WERI-Rb-1 (cell line): ENCODE measurements at regions not wholly inside any gene's neighbourhood (a gene's known extent, or its start where the extent isn't known, plus 50 kb on each side); places are given as distances from the start of the nearest gene placed in this dataset.
A peak's percentile ranks its signal among the peaks of the same experiment; 100 is the strongest.

Source experiments
- DNase-seq: peaks from one replicate; pipeline ENCODE4 v3.0.0-alpha.2; 2020
- H3K27ac ChIP-seq: fragments of 250-450 bp; sonication (Bioruptor Pico); 2 replicates; pipeline ENCODE4 v1.5.1; 2020; ENCODE audit warnings: mild to moderate bottlenecking, moderate library complexity
- H3K27me3 ChIP-seq: fragments of 250-450 bp; sonication (Bioruptor Pico); 2 replicates; pipeline ENCODE4 v1.5.1; 2021; ENCODE audit warnings: mild to moderate bottlenecking, low read depth, moderate library complexity; ENCODE audit not compliant: insufficient read depth, severe bottlenecking
- H3K36me3 ChIP-seq: fragments of 250-450 bp; sonication (Bioruptor Pico); 2 replicates; pipeline ENCODE4 v1.5.1; 2020; ENCODE audit warnings: mild to moderate bottlenecking, moderate library complexity
- H3K4me3 ChIP-seq: 2 replicates; pipeline ENCODE4 v1.5.1; 2011; ENCODE audit warnings: low read depth, mild to moderate bottlenecking, control low read depth, low read length
- H3K9me3 ChIP-seq: fragments of 250-450 bp; sonication (Bioruptor Pico); 2 replicates; pipeline ENCODE4 v1.5.1; 2021; ENCODE audit warnings: mild to moderate bottlenecking, moderate library complexity; ENCODE audit not compliant: severe bottlenecking
- CTCF ChIP-seq: IDR thresholded peaks from 2 replicates; pipeline ENCODE4 v1.5.1; 2011; ENCODE audit warnings: low read depth, mild to moderate bottlenecking, control low read depth, inconsistent platforms, low read length

DNA sequence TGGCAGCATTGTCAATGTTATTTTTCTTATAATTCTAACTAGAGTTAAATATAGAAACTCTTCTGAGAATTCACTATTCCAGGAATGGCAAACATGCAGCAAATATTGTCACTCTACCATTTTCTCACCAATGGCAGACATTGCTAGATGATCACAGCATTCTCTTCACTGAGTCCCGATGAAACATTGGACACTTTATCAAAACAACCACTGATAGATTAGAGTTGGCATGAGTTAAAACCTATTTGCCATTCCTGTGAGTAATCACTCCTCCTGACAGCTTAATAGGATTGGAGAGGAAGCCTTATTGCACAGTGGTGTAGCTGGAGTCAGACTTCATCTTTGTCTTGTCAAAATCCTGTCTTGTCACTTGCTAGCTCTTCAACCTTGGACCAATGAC lies 163.9 kb upstream of the THUMPD2 start:
- DNase-seq = peak; percentile 31
- no peak overlapping the region for H3K27ac ChIP-seq
- no peaks in the 10 kb centered on the region for H3K27me3 ChIP-seq
- TF ChIP-seq CTCF = no peak
- no peaks in the 10 kb centered on the region for H3K9me3 ChIP-seq
- no peak overlapping the region for H3K4me3 ChIP-seq
- no peaks in the 10 kb centered on the region for H3K36me3 ChIP-seq

DNA sequence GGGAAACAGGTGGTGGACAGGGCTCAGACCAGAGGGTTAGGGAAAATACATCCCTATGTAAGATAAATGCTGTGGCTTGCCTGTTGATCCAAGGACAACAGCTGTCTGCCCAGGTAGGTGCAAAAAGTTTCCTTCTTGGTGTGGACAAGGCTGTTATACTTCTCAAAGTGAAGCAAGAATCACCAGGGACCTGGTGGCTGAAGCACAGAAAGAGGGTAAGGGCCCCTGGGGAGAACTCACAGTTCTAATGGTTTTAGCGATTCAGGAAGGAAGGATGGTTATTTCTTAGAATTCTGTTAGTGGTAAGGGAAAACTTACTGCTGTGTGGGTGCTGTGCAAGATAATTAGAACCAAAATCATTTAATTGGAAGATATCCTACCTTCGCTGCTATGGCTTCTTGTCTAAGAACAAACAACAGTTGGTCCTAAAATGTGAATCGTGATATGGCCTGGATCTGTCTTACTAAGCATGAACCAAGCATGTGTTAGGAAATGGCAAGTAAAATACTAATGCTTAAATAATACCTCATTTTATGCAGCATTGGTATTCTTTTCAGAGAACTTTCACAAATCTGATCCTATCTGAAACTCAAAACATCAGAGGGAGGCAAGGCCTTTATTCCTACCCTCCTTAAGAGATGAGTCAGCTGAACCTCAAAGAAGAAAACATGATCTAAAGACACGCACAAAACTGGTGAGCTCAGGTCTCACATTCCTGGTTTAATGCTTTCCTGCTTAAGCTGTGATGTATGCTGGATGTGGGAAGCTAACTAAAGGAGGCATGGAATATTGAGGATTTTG lies 159.2 kb upstream of the THUMPD2 start:
- H3K27ac ChIP-seq = no peak overlapping the region
- H3K4me3 ChIP-seq = no peak overlapping the region
- DNase-seq = no peak
- TF ChIP-seq CTCF = no peak
- peaks cover 3% of the 10 kb centered on the region for H3K9me3 ChIP-seq
- H3K36me3 ChIP-seq = no peaks in the 10 kb centered on the region
- no peaks in the 10 kb centered on the region for H3K27me3 ChIP-seq

GRCh38 chr2:39937621-39938020 lies 158.6 kb upstream of the THUMPD2 start:
- H3K9me3 ChIP-seq = peaks cover 3% of the 10 kb centered on the region
- no peak overlapping the region for H3K4me3 ChIP-seq
- H3K27me3 ChIP-seq = no peaks in the 10 kb centered on the region
- no peaks in the 10 kb centered on the region for H3K36me3 ChIP-seq
- no peak overlapping the region for H3K27ac ChIP-seq
- no peak for DNase-seq
- no peak for TF ChIP-seq CTCF

DNA sequence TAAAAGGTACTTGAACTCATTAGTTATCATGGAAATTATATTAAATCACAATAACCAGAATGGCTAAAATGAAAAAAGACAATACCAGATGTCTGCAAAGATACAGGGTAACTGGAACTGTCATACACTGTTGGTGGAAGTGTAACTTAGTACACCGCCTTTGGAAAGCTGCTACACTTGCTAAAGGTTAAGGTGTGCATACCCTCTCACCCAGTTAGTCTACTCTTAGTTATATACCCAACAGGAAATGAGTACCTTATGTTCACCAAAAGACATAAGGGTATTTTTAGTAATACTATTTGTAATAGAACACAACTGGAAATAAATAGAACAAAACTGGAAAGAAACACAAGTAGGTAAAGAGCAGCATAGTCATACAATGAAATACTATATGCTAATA lies 155.8 kb upstream of the THUMPD2 start:
- no peak overlapping the region for H3K27ac ChIP-seq
- no peaks in the 10 kb centered on the region for H3K36me3 ChIP-seq
- DNase-seq = no peak
- H3K4me3 ChIP-seq = no peak overlapping the region
- H3K27me3 ChIP-seq = no peaks in the 10 kb centered on the region
- TF ChIP-seq CTCF = no peak
- peaks cover 5% of the 10 kb centered on the region for H3K9me3 ChIP-seq

DNA sequence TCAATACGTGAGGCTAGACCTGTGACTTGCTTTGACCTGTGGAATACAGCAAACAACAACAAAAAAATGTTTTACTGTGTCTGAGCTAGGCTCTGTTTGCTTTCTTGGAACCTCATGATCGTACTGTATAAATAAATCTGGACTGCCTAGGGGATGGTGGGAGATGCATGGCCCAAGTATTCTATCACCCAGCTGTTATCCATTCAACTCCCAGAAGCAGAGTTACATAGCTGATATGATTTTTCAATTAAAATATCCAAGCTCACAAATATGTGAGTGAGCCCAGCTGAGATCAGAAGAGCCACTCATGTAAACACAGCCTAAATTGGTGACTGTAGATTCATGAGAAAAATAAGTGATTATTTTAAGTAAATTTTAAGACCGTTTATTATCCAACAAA lies 154.1 kb upstream of the THUMPD2 start:
- Histone ChIP-seq H3K36me3 (no peaks in the 10 kb centered on the region), H3K27ac (no peak overlapping the region), H3K4me3 (no peak overlapping the region), H3K27me3 (no peaks in the 10 kb centered on the region), H3K9me3 (peaks cover 5% of the 10 kb centered on the region)
- no peak for DNase-seq
- no peak for TF ChIP-seq CTCF

GRCh38 chr2:39932198-39932597 lies 153.1 kb upstream of the THUMPD2 start:
- no peaks in the 10 kb centered on the region for H3K27me3 ChIP-seq
- TF ChIP-seq CTCF = no peak
- H3K9me3 ChIP-seq = peaks cover 5% of the 10 kb centered on the region
- no peaks in the 10 kb centered on the region for H3K36me3 ChIP-seq
- DNase-seq = no peak
- H3K4me3 ChIP-seq = no peak overlapping the region
- no peak overlapping the region for H3K27ac ChIP-seq
